HepG2 (cell line): ENCODE measurements at regions not wholly inside any gene's neighbourhood (a gene's known extent, or its start where the extent isn't known, plus 50 kb on each side); places are given as distances from the start of the nearest gene placed in this dataset.

Experiments used
- ATAC-seq: fragments of 200-7000 bp; cut with Tn5 transposase; 3 replicates; pipeline ENCODE4 v1.9.1; 2020; ENCODE audit warnings: mild to moderate bottlenecking, moderate library complexity
- BruUV-seq: library from RNA; stranded (reverse); fragments of 400-500 nt; replicated peaks from 2 replicates; lab custom pipeline; 2021; lab: Mats Ljungman, UMichigan
- CTCF ChIA-PET: fragments of 300-600 bp; formaldehyde crosslinking; extraction: SDS; loops from one replicate; lab custom pipeline; 2021; ENCODE audit warnings: low total read pairs, inconsistent platforms, low intra/inter-chr PET ratio; lab: Yijun Ruan, JAX
- POLR2A ChIA-PET: fragments of 350-600 bp; sonication (Branson Sonifier 250); formaldehyde crosslinking; loops from one replicate; lab custom pipeline; 2020; ENCODE audit warnings: antibody characterized with exemption, inconsistent platforms; lab: Yijun Ruan, JAX
- DNase-seq: peaks from one replicate; pipeline ENCODE4 v3.0.0-alpha.2; 2015; ENCODE audit warnings: low spot score
- FAIRE-seq: peaks from 3 replicates; lab custom pipeline; 2011; peaks lifted over from hg19 to GRCh38; lab: Jason Lieb, UNC
- H2AFZ ChIP-seq: one replicate; pipeline ENCODE4 v1.6.1; 2011; ENCODE audit warnings: low read length, inconsistent platforms
- H3K27ac ChIP-seq: fragments of 300-600 bp; 3 replicates; pipeline ENCODE4 v1.8.0; 2011; ENCODE audit warnings: mixed run types, mild to moderate bottlenecking, mixed read lengths, low read length, inconsistent platforms; ENCODE audit not compliant: insufficient read depth; ENCODE audit errors: extremely low read length
- H3K27me3 ChIP-seq, 2 experiments: fragments of 200-600 bp in 1 of 2; 2 replicates in 1 of 2; 3 replicates in 1 of 2; pipeline versions ENCODE4 v1.6.0 to v1.8.0; 2011; ENCODE audit warnings: low read length in 2 of 2, mild to moderate bottlenecking in 2 of 2, moderate library complexity in 2 of 2, inconsistent platforms in 1 of 2; ENCODE audit not compliant: insufficient read depth in 2 of 2, control insufficient read depth in 1 of 2
- H3K36me3 ChIP-seq, 2 experiments: fragments of 200-600 bp in 1 of 2; replicated peaks in 1 of 2; 2 replicates in 1 of 2; 3 replicates in 1 of 2; pipeline versions ENCODE4 v1.5.1 to v1.8.0; 2011; ENCODE audit warnings: low read length in 2 of 2, inconsistent platforms in 1 of 2; ENCODE audit not compliant: insufficient read depth in 2 of 2, control insufficient read depth in 1 of 2
- H3K4me1 ChIP-seq: 2 replicates; pipeline ENCODE4 v1.5.1; 2012; ENCODE audit warnings: low read length, inconsistent platforms; ENCODE audit not compliant: insufficient read depth
- H3K4me2 ChIP-seq: 2 replicates; pipeline ENCODE4 v1.6.0; 2011; ENCODE audit warnings: low read depth, low read length, inconsistent platforms
- H3K4me3 ChIP-seq, 3 experiments: fragments of 200-600 bp in 1 of 3; sonication (generic), shearing (Covaris generic) in 1 of 3; replicated peaks in 1 of 3; 2 replicates each; pipeline ENCODE4 v1.5.1; 2011 to 2016; ENCODE audit warnings: low read length in 3 of 3, inconsistent platforms in 2 of 3, low read depth in 2 of 3, mild to moderate bottlenecking in 2 of 3, control low read depth in 1 of 3, mixed read lengths in 1 of 3; ENCODE audit not compliant: insufficient read depth in 1 of 3
- H3K79me2 ChIP-seq: one replicate; pipeline ENCODE4 v1.6.1; 2011; ENCODE audit warnings: low read length, inconsistent platforms; ENCODE audit not compliant: insufficient read depth
- H3K9ac ChIP-seq: 2 replicates; pipeline ENCODE4 v1.6.0; 2011; ENCODE audit warnings: mild to moderate bottlenecking, low read depth, low read length, inconsistent platforms; ENCODE audit not compliant: insufficient read depth
- H3K9me3 ChIP-seq: 2 replicates; pipeline ENCODE4 v1.5.1; 2012; ENCODE audit warnings: mild to moderate bottlenecking, low read length
- H4K20me1 ChIP-seq: 2 replicates; pipeline ENCODE4 v1.6.0; 2011; ENCODE audit warnings: inconsistent platforms, mild to moderate bottlenecking, low read length, moderate library complexity; ENCODE audit not compliant: insufficient read depth
- MAFK ChIP-seq, 2 experiments: IDR thresholded peaks in 1 of 2; conservative IDR thresholded peaks in 1 of 2; 2 replicates each; pipeline ENCODE4 v1.6.1; 2011; ENCODE audit warnings: improper control_type of control experiment in 2 of 2, low read length in 2 of 2
- NR2F2 ChIP-seq: IDR thresholded peaks from 2 replicates; pipeline ENCODE4 v1.6.1; 2012; ENCODE audit warnings: low read depth, inconsistent platforms, borderline replicate concordance
- PBX3 ChIP-seq: sonication (generic); formaldehyde crosslinking; IDR thresholded peaks from 2 replicates; pipeline ENCODE4 v1.8.1; 2023; ENCODE audit warnings: missing genetic modification reagents, inconsistent platforms, borderline replicate concordance
- SOX6 ChIP-seq, 2 experiments: fragments of 450-650 bp in 1 of 2; sonication (generic) in 1 of 2; formaldehyde crosslinking in 1 of 2; IDR thresholded peaks; 2 replicates each; pipeline versions ENCODE4 v1.4.0 to v1.6.1; 2017 to 2020; ENCODE audit warnings: antibody characterized with exemption in 1 of 2, mild to moderate bottlenecking in 1 of 2, missing genetic modification reagents in 1 of 2
- ZNF234 ChIP-seq: sonication (generic); formaldehyde crosslinking; conservative IDR thresholded peaks from 2 replicates; pipeline ENCODE4 v1.5.1; 2020; ENCODE audit warnings: mild to moderate bottlenecking, missing genetic modification reagents
- ZNF383 ChIP-seq: sonication (generic); formaldehyde crosslinking; IDR thresholded peaks from 2 replicates; pipeline ENCODE4 v1.4.0; 2020; ENCODE audit warnings: missing genetic modification reagents, mild to moderate bottlenecking, borderline replicate concordance
- ZNF790 ChIP-seq: sonication (generic); formaldehyde crosslinking; IDR thresholded peaks from 2 replicates; pipeline ENCODE4 v1.8.0; 2022; ENCODE audit warnings: missing genetic modification reagents, mild to moderate bottlenecking, borderline replicate concordance
- WGBS: methylation state at CpG from one replicate; pipeline ENCODE4 v1.1.6; 2017; ENCODE audit warnings: low lambda C conversion rate; 5-methylcytosine and 5-hydroxymethylcytosine counted together
- in situ Hi-C: cut with HindIII; loops from 2 replicates; pipeline ENCODE4 v1.10.0; 2017; ENCODE audit warnings: low pct_unique_long_range_greater_than_20kb; ENCODE audit not compliant: extremely low pct_ligation_motif_present
- intact Hi-C: fragments of 100-400 bp; cut with micrococcal nuclease; formaldehyde crosslinking; loops from one replicate; pipeline ENCODE4 v1.10.0; 2022; ENCODE audit not compliant: unreplicated experiment

GRCh38 chr13:109451726-109452125 lies 334.7 kb downstream of the IRS2 start:
- H3K9me3 ChIP-seq = peaks cover 22% of the 10 kb centered on the region; the same call in 1 of the 2 replicates
- POLR2A ChIA-PET = no interaction called here
- H3K9ac ChIP-seq = no peak overlapping the region
- H3K4me1 ChIP-seq = no peaks in the 10 kb centered on the region
- WGBS = 0% methylated on average over 2 of the region's 2 CpGs
- DNase-seq = no peak
- H3K27me3 ChIP-seq = no peaks in the 10 kb centered on the region
- H4K20me1 ChIP-seq = no peaks in the 10 kb centered on the region
- intact Hi-C loops (no loop called here), in situ Hi-C loops (no loop called here)
- CTCF ChIA-PET = no interaction called here
- no peak overlapping the region for H3K27ac ChIP-seq
- no peak overlapping the region for H2AFZ ChIP-seq
- no peaks in the 10 kb centered on the region for H3K36me3 ChIP-seq
- no peak overlapping the region for H3K4me3 ChIP-seq
- no peak for FAIRE-seq
- no peaks in the 10 kb centered on the region for H3K79me2 ChIP-seq
- BruUV-seq = no TSS peak
- H3K4me2 ChIP-seq = no peak overlapping the region
- no peak for ATAC-seq
- TF ChIP-seq ZNF234 (CRISPR knock-in tag) (no peak), ZNF790 (CRISPR knock-in tag) (no peak), PBX3 (CRISPR knock-in tag) (no peak)
- TF ChIP-seq, all 625 proteins: peak for 0

DNA sequence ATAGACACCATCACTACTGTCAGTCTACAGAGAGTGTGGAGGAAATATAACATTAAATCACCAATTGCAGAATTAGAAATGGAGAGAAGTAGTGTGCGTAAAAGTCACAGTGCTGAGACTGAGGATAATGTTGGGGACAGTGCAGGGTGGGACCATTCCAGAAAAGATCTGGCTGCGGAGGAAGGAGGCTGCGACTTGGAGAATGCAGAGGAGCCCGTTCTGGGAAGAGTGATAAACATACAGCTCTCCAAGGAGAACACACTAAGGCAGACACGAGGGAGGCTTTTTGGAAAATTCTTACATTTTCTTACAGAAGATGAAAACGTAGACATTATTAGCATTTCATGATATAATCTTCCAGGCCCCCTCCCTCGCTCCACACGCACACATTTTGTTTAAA lies 337.8 kb downstream of the IRS2 start:
- ATAC-seq (no peak), DNase-seq (no peak), FAIRE-seq (no peak)
- Histone ChIP-seq H3K79me2 (no peaks in the 10 kb centered on the region), H2AFZ (no peak overlapping the region), H3K9ac (no peak overlapping the region), H3K9me3 (peaks cover 4% of the 10 kb centered on the region; the same call in 1 of the 2 replicates), H4K20me1 (no peaks in the 10 kb centered on the region), H3K36me3 (no peaks in the 10 kb centered on the region), H3K27ac (no peak overlapping the region), H3K4me2 (no peak overlapping the region), H3K4me1 (no peaks in the 10 kb centered on the region), H3K27me3 (no peaks in the 10 kb centered on the region), H3K4me3 (no peak overlapping the region)
- intact Hi-C loops = loop anchor here (2.0 kb wide), 1 partner anchor 62 kb away; no protein-coding TSS in a partner anchor
- POLR2A ChIA-PET = no interaction called here
- CTCF ChIA-PET = no interaction called here
- TF ChIP-seq NR2F2 = no peak
- TF ChIP-seq ZNF383 (CRISPR knock-in tag) = no peak
- no peak for TF ChIP-seq MAFK (conservative IDR thresholded peaks at IDR 0.05 in 1 of 2, IDR thresholded peaks at IDR 0.05 in 1 of 2; ENCODE audit: low read length in 2 of 2)
- no peak for TF ChIP-seq SOX6 (IDR thresholded peaks at IDR 0.05)
- TF ChIP-seq SOX6 (CRISPR knock-in tag; IDR thresholded peaks at IDR 0.05) = no peak
- no TSS peak for BruUV-seq
- in situ Hi-C loops = no loop called here
- WGBS = 42% methylated on average over 8 of the region's 8 CpGs
